ENCODE measurements at regions not wholly inside any gene's neighbourhood (a gene's known extent, or its start where the extent isn't known, plus 50 kb on each side); places are given as distances from the start of the nearest gene placed in this dataset.

DNA sequence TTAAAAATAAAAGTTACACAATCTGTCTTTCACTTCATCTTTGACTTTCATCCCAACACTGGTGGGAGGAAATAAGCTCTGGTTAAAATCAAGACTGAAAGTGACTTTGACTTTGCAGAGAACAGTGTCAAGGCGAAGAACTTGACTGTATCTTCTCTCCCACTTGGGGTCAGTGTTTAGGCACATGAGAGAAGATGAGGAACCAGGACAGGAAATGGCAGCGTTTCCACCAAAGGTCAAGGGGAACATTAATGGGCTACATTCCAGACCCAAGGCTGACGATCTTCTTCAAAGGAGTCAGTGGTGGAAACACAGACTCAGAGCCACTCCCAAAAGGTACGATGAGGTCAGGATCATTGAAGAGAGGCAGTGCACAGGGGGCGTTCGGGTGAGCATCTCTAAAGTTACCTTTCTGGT is 409.5 kb downstream of the ARHGEF28 start:
- Histone ChIP-seq H3K36me3 (ENCODE audit: control insufficient read depth, insufficient read depth, low read length) (no peaks in the 10 kb centered on the region), H3K4me3 (ENCODE audit: low read depth, low read length) (no peak overlapping the region)
- no peak for DNase-seq (ENCODE audit: low read depth)

DNA sequence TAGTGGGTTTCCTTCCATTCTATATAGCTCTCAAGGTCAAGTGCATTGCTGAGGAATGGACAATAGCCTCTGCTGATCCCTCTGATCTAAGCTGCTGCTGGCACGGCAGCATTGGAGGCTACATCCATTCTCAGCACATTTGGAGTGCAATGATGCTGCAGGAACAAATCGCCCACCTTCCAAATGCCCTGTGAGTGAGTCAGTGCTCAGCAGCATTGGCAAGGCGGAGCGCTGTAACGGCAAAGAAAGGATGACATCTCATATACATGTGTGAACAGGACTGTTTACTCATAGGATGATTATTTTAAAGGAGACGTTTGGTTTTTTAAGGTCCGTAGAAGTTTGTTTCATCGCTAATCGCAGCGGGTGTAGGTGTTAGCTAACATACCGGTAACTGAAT is 408.7 kb downstream of the ARHGEF28 start:
- no peaks in the 10 kb centered on the region for H3K27me3 ChIP-seq (ENCODE audit: control insufficient read depth, insufficient read depth, low read length)
- no peak for TF ChIP-seq CTCF (IDR thresholded peaks at IDR 0.05; ENCODE audit: insufficient read depth, low read length, poor library complexity, severe bottlenecking)
- peak; percentile 56 for DNase-seq (ENCODE audit: low read depth)
- H3K36me3 ChIP-seq (ENCODE audit: control insufficient read depth, insufficient read depth, low read length): no peaks in the 10 kb centered on the region
- H3K4me3 ChIP-seq (ENCODE audit: low read depth, low read length): no peak overlapping the region

More for the DNA sequence above, 409.5 kb downstream of the ARHGEF28 start:
- no peaks in the 10 kb centered on the region for H3K27me3 ChIP-seq (ENCODE audit: control insufficient read depth, insufficient read depth, low read length)
- no peak for TF ChIP-seq CTCF (IDR thresholded peaks at IDR 0.05; ENCODE audit: insufficient read depth, low read length, poor library complexity, severe bottlenecking)

DNA sequence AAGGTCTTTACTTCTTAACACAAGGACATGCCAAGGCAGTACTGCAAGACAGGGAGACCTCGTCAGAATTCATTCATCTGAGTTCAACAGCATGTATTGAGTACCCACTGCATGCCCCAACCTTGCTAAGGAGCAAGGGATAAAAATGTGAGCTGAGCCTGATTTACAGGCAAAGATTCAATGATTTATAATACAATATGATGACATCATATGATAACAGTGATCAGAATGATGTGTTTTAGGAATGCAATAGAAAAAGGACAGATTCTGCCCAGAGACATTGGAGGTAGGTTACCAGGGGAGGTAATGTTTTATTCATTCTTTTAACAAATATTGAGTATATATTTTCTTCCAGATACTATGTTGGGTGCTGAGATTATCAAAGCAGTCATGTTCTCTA is 406.6 kb downstream of the ARHGEF28 start:
- no peak for DNase-seq (ENCODE audit: low read depth)
- Histone ChIP-seq H3K4me3 (ENCODE audit: low read depth, low read length) (no peak overlapping the region), H3K36me3 (ENCODE audit: control insufficient read depth, insufficient read depth, low read length) (no peaks in the 10 kb centered on the region), H3K27me3 (ENCODE audit: control insufficient read depth, insufficient read depth, low read length) (no peaks in the 10 kb centered on the region)
- no peak for TF ChIP-seq CTCF (IDR thresholded peaks at IDR 0.05; ENCODE audit: insufficient read depth, low read length, poor library complexity, severe bottlenecking)

DNA sequence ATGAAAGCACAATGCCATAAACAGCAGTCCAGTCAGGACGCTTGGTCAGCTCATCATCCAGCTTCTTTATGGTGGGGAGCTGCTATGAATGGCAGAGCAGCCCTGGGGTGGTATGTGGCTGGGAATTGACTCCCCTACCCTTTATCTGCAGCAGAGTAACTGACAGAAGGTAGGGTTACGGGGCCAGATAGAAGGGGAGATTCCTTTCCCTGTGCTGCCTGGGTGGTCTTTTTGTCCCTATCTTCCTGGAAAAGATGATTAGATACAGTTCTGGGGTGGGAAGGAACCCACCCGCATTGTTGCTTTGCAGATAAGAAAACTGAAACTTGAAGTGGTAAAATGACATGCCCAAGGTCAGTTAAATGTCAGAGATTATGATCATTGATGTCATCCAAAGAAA is 405.5 kb downstream of the ARHGEF28 start:
- TF ChIP-seq CTCF (IDR thresholded peaks at IDR 0.05; ENCODE audit: insufficient read depth, low read length, poor library complexity, severe bottlenecking): no peak
- Histone ChIP-seq H3K4me3 (ENCODE audit: low read depth, low read length) (no peak overlapping the region), H3K27me3 (ENCODE audit: control insufficient read depth, insufficient read depth, low read length) (no peaks in the 10 kb centered on the region), H3K36me3 (ENCODE audit: control insufficient read depth, insufficient read depth, low read length) (no peaks in the 10 kb centered on the region)
- DNase-seq (ENCODE audit: low read depth): no peak

DNA sequence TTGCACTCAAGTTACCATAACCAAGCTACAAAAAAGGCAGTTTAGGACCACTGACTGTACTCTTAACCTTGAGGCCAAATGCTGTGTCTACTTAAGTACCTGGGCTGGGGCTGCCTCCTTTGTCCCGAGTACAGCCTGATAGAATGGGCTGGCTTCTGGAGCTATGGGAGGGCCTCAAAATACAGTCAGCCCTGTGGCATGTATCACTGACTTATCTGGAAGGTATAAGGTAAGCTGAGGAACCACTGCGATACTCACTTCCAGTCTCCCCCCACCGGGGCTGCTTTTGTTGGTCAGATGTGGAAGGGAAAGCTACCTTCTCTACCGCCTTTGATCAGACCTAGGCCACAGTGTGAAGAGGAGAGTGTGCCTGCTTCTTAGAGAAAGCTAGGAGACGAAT is 404.8 kb downstream of the ARHGEF28 start:
- H3K36me3 ChIP-seq (ENCODE audit: control insufficient read depth, insufficient read depth, low read length): no peaks in the 10 kb centered on the region
- H3K27me3 ChIP-seq (ENCODE audit: control insufficient read depth, insufficient read depth, low read length): no peaks in the 10 kb centered on the region
- no peak for TF ChIP-seq CTCF (IDR thresholded peaks at IDR 0.05; ENCODE audit: insufficient read depth, low read length, poor library complexity, severe bottlenecking)
- H3K4me3 ChIP-seq (ENCODE audit: low read depth, low read length): no peak overlapping the region
- DNase-seq (ENCODE audit: low read depth): no peak

DNA sequence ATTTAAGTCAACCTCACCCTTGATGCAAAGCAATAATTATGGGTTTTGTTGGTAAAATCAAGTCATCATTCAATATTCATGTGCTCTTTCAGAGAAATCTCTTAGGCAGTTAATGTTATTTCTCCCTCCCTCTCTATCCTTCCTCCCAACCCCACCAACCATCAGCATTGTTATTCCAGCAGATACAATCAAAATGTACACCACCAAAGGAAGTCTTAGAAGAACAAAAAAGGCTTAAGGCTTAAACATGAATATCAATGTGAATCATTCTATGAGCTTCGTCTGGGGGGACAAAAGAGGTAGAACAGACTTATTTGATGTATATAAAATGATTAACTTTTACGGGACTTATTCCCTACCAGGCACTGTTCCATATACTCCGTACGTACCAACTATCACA is 404.4 kb downstream of the ARHGEF28 start:
- Histone ChIP-seq H3K27me3 (ENCODE audit: control insufficient read depth, insufficient read depth, low read length) (no peaks in the 10 kb centered on the region), H3K4me3 (ENCODE audit: low read depth, low read length) (no peak overlapping the region), H3K36me3 (ENCODE audit: control insufficient read depth, insufficient read depth, low read length) (no peaks in the 10 kb centered on the region)
- TF ChIP-seq CTCF (IDR thresholded peaks at IDR 0.05; ENCODE audit: insufficient read depth, low read length, poor library complexity, severe bottlenecking): no peak
- no peak for DNase-seq (ENCODE audit: low read depth)
